HepG2 (cell line): ENCODE measurements at regions not wholly inside any gene's neighbourhood (a gene's known extent, or its start where the extent isn't known, plus 50 kb on each side); places are given as distances from the start of the nearest gene placed in this dataset.

Source experiments
- ATAC-seq: fragments of 200-7000 bp; cut with Tn5 transposase; 3 replicates; pipeline ENCODE4 v1.9.1; 2020; ENCODE audit warnings: mild to moderate bottlenecking, moderate library complexity
- BruUV-seq: library from RNA; stranded (reverse); fragments of 400-500 nt; replicated peaks from 2 replicates; lab custom pipeline; 2021; lab: Mats Ljungman, UMichigan
- CTCF ChIA-PET: fragments of 300-600 bp; formaldehyde crosslinking; extraction: SDS; loops from one replicate; lab custom pipeline; 2021; ENCODE audit warnings: low total read pairs, inconsistent platforms, low intra/inter-chr PET ratio; lab: Yijun Ruan, JAX
- POLR2A ChIA-PET: fragments of 350-600 bp; sonication (Branson Sonifier 250); formaldehyde crosslinking; loops from one replicate; lab custom pipeline; 2020; ENCODE audit warnings: antibody characterized with exemption, inconsistent platforms; lab: Yijun Ruan, JAX
- DNase-seq: peaks from one replicate; pipeline ENCODE4 v3.0.0-alpha.2; 2015; ENCODE audit warnings: low spot score
- FAIRE-seq: peaks from 3 replicates; lab custom pipeline; 2011; peaks lifted over from hg19 to GRCh38; lab: Jason Lieb, UNC
- H2AFZ ChIP-seq: one replicate; pipeline ENCODE4 v1.6.1; 2011; ENCODE audit warnings: low read length, inconsistent platforms
- H3K27ac ChIP-seq: fragments of 300-600 bp; 3 replicates; pipeline ENCODE4 v1.8.0; 2011; ENCODE audit warnings: mixed run types, mild to moderate bottlenecking, mixed read lengths, low read length, inconsistent platforms; ENCODE audit not compliant: insufficient read depth; ENCODE audit errors: extremely low read length
- H3K27me3 ChIP-seq, 2 experiments: fragments of 200-600 bp in 1 of 2; 2 replicates in 1 of 2; 3 replicates in 1 of 2; pipeline versions ENCODE4 v1.6.0 to v1.8.0; 2011; ENCODE audit warnings: low read length in 2 of 2, mild to moderate bottlenecking in 2 of 2, moderate library complexity in 2 of 2, inconsistent platforms in 1 of 2; ENCODE audit not compliant: insufficient read depth in 2 of 2, control insufficient read depth in 1 of 2
- H3K36me3 ChIP-seq, 2 experiments: fragments of 200-600 bp in 1 of 2; replicated peaks in 1 of 2; 2 replicates in 1 of 2; 3 replicates in 1 of 2; pipeline versions ENCODE4 v1.5.1 to v1.8.0; 2011; ENCODE audit warnings: low read length in 2 of 2, inconsistent platforms in 1 of 2; ENCODE audit not compliant: insufficient read depth in 2 of 2, control insufficient read depth in 1 of 2
- H3K4me1 ChIP-seq: 2 replicates; pipeline ENCODE4 v1.5.1; 2012; ENCODE audit warnings: low read length, inconsistent platforms; ENCODE audit not compliant: insufficient read depth
- H3K4me2 ChIP-seq: 2 replicates; pipeline ENCODE4 v1.6.0; 2011; ENCODE audit warnings: low read depth, low read length, inconsistent platforms
- H3K4me3 ChIP-seq, 3 experiments: fragments of 200-600 bp in 1 of 3; sonication (generic), shearing (Covaris generic) in 1 of 3; replicated peaks in 1 of 3; 2 replicates each; pipeline ENCODE4 v1.5.1; 2011 to 2016; ENCODE audit warnings: low read length in 3 of 3, inconsistent platforms in 2 of 3, low read depth in 2 of 3, mild to moderate bottlenecking in 2 of 3, control low read depth in 1 of 3, mixed read lengths in 1 of 3; ENCODE audit not compliant: insufficient read depth in 1 of 3
- H3K79me2 ChIP-seq: one replicate; pipeline ENCODE4 v1.6.1; 2011; ENCODE audit warnings: low read length, inconsistent platforms; ENCODE audit not compliant: insufficient read depth
- H3K9ac ChIP-seq: 2 replicates; pipeline ENCODE4 v1.6.0; 2011; ENCODE audit warnings: mild to moderate bottlenecking, low read depth, low read length, inconsistent platforms; ENCODE audit not compliant: insufficient read depth
- H3K9me3 ChIP-seq: 2 replicates; pipeline ENCODE4 v1.5.1; 2012; ENCODE audit warnings: mild to moderate bottlenecking, low read length
- H4K20me1 ChIP-seq: 2 replicates; pipeline ENCODE4 v1.6.0; 2011; ENCODE audit warnings: inconsistent platforms, mild to moderate bottlenecking, low read length, moderate library complexity; ENCODE audit not compliant: insufficient read depth
- CCAR2 ChIP-seq: fragments of 200-400 bp; formaldehyde crosslinking; optimal IDR thresholded peaks from 2 replicates; pipeline ENCODE3; 2018; ENCODE audit warnings: low read depth, mild to moderate bottlenecking, low read length, moderate library complexity
- FLYWCH1 ChIP-seq: sonication (generic); formaldehyde crosslinking; IDR thresholded peaks from 2 replicates; pipeline ENCODE4 v1.8.1; 2023; ENCODE audit warnings: mild to moderate bottlenecking, missing genetic modification reagents
- MTF2 ChIP-seq: sonication (generic); formaldehyde crosslinking; IDR thresholded peaks from 2 replicates; pipeline ENCODE4 v1.5.0; 2020; ENCODE audit warnings: missing genetic modification reagents, borderline replicate concordance
- POLR2AphosphoS2 ChIP-seq: IDR thresholded peaks from 2 replicates; pipeline ENCODE4 v1.6.1; 2011; ENCODE audit warnings: low read depth, low read length, improper control_type of control experiment
- REL ChIP-seq: sonication (generic); formaldehyde crosslinking; conservative IDR thresholded peaks from 2 replicates; pipeline ENCODE4 v1.8.0; 2022; ENCODE audit warnings: mild to moderate bottlenecking, missing genetic modification reagents, moderate library complexity
- ZBTB26 ChIP-seq: IDR thresholded peaks from 2 replicates; pipeline ENCODE4 v1.6.1; 2016; ENCODE audit warnings: missing compliant biosample characterization, missing genetic modification reagents, borderline replicate concordance
- ZFX ChIP-seq: sonication (generic); formaldehyde crosslinking; IDR thresholded peaks from 2 replicates; pipeline ENCODE4 v1.4.0; 2020; ENCODE audit warnings: mild to moderate bottlenecking, low read depth, missing genetic modification reagents, moderate library complexity
- ZGPAT ChIP-seq: IDR thresholded peaks from 2 replicates; pipeline ENCODE4 v1.6.1; 2016; ENCODE audit warnings: mild to moderate bottlenecking
- ZNF230 ChIP-seq: sonication (generic); formaldehyde crosslinking; IDR thresholded peaks from 2 replicates; pipeline ENCODE4 v1.4.0; 2020; ENCODE audit warnings: mild to moderate bottlenecking, missing genetic modification reagents
- ZNF234 ChIP-seq: sonication (generic); formaldehyde crosslinking; conservative IDR thresholded peaks from 2 replicates; pipeline ENCODE4 v1.5.1; 2020; ENCODE audit warnings: mild to moderate bottlenecking, missing genetic modification reagents
- ZNF256 ChIP-seq: sonication (generic); formaldehyde crosslinking; conservative IDR thresholded peaks from 2 replicates; pipeline ENCODE4 v1.4.0; 2020; ENCODE audit warnings: missing genetic modification reagents
- ZNF326 ChIP-seq: sonication (generic); formaldehyde crosslinking; IDR thresholded peaks from 2 replicates; pipeline ENCODE4 v1.4.0; 2020; ENCODE audit warnings: missing genetic modification reagents, borderline replicate concordance
- ZNF331 ChIP-seq: sonication (generic); formaldehyde crosslinking; IDR thresholded peaks from 2 replicates; pipeline ENCODE4 v1.4.0; 2020; ENCODE audit warnings: missing genetic modification reagents
- ZNF414 ChIP-seq: sonication (generic); formaldehyde crosslinking; IDR thresholded peaks from 2 replicates; pipeline ENCODE4 v1.5.0; 2020; ENCODE audit warnings: missing genetic modification reagents
- ZNF652 ChIP-seq: IDR thresholded peaks from 2 replicates; pipeline ENCODE4 v1.6.1; 2016; ENCODE audit warnings: low read depth, borderline replicate concordance
- ZNF670 ChIP-seq: sonication (generic); formaldehyde crosslinking; IDR thresholded peaks from 2 replicates; pipeline ENCODE4 v1.8.0; 2022; ENCODE audit warnings: mild to moderate bottlenecking, missing genetic modification reagents, borderline replicate concordance
- ZNF75D ChIP-seq: sonication (generic); formaldehyde crosslinking; IDR thresholded peaks from 2 replicates; pipeline ENCODE4 v1.8.1; 2023; ENCODE audit warnings: missing genetic modification reagents, mild to moderate bottlenecking, borderline replicate concordance
- ZNF770 ChIP-seq: sonication (generic); formaldehyde crosslinking; IDR thresholded peaks from 2 replicates; pipeline ENCODE4 v1.5.0; 2020; ENCODE audit warnings: mild to moderate bottlenecking, missing genetic modification reagents
- ZNF777 ChIP-seq: sonication (generic); formaldehyde crosslinking; IDR thresholded peaks from 2 replicates; pipeline ENCODE4 v1.4.0; 2020; ENCODE audit warnings: missing genetic modification reagents
- ZSCAN9 ChIP-seq: IDR thresholded peaks from 2 replicates; pipeline ENCODE4 v1.6.1; 2016; ENCODE audit warnings: borderline replicate concordance
- WGBS: methylation state at CpG from one replicate; pipeline ENCODE4 v1.1.6; 2017; ENCODE audit warnings: low lambda C conversion rate; 5-methylcytosine and 5-hydroxymethylcytosine counted together
- in situ Hi-C: cut with HindIII; loops from 2 replicates; pipeline ENCODE4 v1.10.0; 2017; ENCODE audit warnings: low pct_unique_long_range_greater_than_20kb; ENCODE audit not compliant: extremely low pct_ligation_motif_present
- intact Hi-C: fragments of 100-400 bp; cut with micrococcal nuclease; formaldehyde crosslinking; loops from one replicate; pipeline ENCODE4 v1.10.0; 2022; ENCODE audit not compliant: unreplicated experiment

GRCh38 chr12:22798116-22798515, 173.1 kb downstream of the ETNK1 start (continued):
- TF ChIP-seq ZNF777: no peak
- TF ChIP-seq ZNF414 (CRISPR knock-in tag): no peak
- no peak for TF ChIP-seq CCAR2
- TF ChIP-seq POLR2AphosphoS2: no peak
- TF ChIP-seq ZNF770: no peak
- TF ChIP-seq ZBTB26 (CRISPR knock-in tag): no peak

- no peak overlapping the region for H3K27ac ChIP-seq
- H3K9ac ChIP-seq: no peak overlapping the region
- no peaks in the 10 kb centered on the region for H3K9me3 ChIP-seq
- BruUV-seq: no TSS peak
- no peaks in the 10 kb centered on the region for H3K36me3 ChIP-seq
- 3% methylated on average over 2 of the region's 2 CpGs for WGBS
- H3K4me1 ChIP-seq: no peaks in the 10 kb centered on the region
- ChIA-PET POLR2A (no interaction called here), CTCF (no interaction called here)
- no peaks in the 10 kb centered on the region for H3K27me3 ChIP-seq
- H4K20me1 ChIP-seq: no peaks in the 10 kb centered on the region
- ATAC-seq (no peak), DNase-seq (no peak), FAIRE-seq (no peak)
- in situ Hi-C loops: no loop called here
- H3K4me3 ChIP-seq: no peak overlapping the region
- intact Hi-C loops: no loop called here
- no peak overlapping the region for H2AFZ ChIP-seq
- H3K79me2 ChIP-seq: no peaks in the 10 kb centered on the region
- no peak overlapping the region for H3K4me2 ChIP-seq
- TF ChIP-seq ZNF75D (no peak), ZNF326 (CRISPR knock-in tag) (no peak), ZSCAN9 (CRISPR knock-in tag) (no peak), ZNF652 (CRISPR knock-in tag) (no peak), ZNF256 (CRISPR knock-in tag) (no peak), ZFX (CRISPR knock-in tag) (no peak), FLYWCH1 (CRISPR knock-in tag) (no peak), ZNF234 (CRISPR knock-in tag) (no peak), ZNF331 (CRISPR knock-in tag) (no peak), MTF2 (CRISPR knock-in tag) (no peak), REL (CRISPR knock-in tag) (no peak), ZNF670 (no peak), ZGPAT (CRISPR knock-in tag) (no peak), ZNF230 (CRISPR knock-in tag) (no peak)
These were observed 174.5 kb downstream of the ETNK1 start for GRCh38 chr12:22799503-22799902.
